ENCODE measurements at regions not wholly inside any gene's neighbourhood (a gene's known extent, or its start where the extent isn't known, plus 50 kb on each side); places are given as distances from the start of the nearest gene placed in this dataset.

DNA sequence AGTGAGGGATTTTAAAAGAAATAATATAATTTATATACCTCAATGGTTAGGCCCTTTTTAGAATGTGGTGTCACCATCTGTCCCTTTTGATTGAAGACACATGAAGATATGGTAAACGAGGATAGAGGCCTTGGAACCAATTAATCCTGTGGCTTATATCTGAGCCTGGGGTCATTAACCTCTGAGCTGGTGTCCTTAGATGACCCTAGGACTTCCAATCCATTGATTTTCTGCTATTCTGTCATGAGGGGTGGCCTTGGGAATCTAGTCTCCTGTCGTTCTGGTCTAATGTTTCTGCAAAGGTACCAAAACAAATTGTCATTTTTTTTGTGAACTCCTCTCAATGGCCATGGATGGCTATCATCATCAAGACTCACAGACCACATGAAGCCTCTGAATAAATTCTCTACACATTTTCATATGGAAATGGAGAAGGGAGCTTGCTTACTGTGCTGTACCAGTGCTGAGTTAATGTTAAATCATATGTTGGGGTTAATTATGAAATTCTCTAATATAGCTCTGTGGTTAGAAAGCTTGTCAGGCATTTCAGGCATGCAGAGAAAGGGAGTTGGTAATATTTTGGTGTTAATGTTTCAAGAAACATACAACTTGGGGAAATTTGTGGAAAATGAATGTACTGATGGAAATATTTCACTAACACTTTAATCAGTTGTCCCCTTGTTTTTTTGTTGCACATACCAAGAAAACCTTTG is 204.2 kb upstream of the IL15 start:
- no peak for TF ChIP-seq FOXJ3 (CRISPR knock-in tag; IDR thresholded peaks at IDR 0.05; ENCODE audit: borderline replicate concordance)
- TF ChIP-seq IRF2 (CRISPR knock-in tag; IDR thresholded peaks at IDR 0.05; ENCODE audit: borderline replicate concordance, low read depth) = no peak
- TF ChIP-seq TEAD4 (CRISPR knock-in tag; IDR thresholded peaks at IDR 0.05) = no peak
- TF ChIP-seq, protein P1, sequence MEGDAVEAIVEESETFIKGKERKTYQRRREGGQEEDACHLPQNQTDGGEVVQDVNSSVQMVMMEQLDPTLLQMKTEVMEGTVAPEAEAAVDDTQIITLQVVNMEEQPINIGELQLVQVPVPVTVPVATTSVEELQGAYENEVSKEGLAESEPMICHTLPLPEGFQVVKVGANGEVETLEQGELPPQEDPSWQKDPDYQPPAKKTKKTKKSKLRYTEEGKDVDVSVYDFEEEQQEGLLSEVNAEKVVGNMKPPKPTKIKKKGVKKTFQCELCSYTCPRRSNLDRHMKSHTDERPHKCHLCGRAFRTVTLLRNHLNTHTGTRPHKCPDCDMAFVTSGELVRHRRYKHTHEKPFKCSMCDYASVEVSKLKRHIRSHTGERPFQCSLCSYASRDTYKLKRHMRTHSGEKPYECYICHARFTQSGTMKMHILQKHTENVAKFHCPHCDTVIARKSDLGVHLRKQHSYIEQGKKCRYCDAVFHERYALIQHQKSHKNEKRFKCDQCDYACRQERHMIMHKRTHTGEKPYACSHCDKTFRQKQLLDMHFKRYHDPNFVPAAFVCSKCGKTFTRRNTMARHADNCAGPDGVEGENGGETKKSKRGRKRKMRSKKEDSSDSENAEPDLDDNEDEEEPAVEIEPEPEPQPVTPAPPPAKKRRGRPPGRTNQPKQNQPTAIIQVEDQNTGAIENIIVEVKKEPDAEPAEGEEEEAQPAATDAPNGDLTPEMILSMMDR (IDR thresholded peaks at IDR 0.05) = no peak
- no peak for TF ChIP-seq MXD4 (CRISPR knock-in tag; IDR thresholded peaks at IDR 0.05; ENCODE audit: borderline replicate concordance)
- TF ChIP-seq, protein P2, sequence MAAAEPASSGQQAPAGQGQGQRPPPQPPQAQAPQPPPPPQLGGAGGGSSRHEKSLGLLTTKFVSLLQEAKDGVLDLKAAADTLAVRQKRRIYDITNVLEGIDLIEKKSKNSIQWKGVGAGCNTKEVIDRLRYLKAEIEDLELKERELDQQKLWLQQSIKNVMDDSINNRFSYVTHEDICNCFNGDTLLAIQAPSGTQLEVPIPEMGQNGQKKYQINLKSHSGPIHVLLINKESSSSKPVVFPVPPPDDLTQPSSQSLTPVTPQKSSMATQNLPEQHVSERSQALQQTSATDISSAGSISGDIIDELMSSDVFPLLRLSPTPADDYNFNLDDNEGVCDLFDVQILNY (CRISPR knock-in tag; IDR thresholded peaks at IDR 0.05) = no peak
- TF ChIP-seq, protein P3, sequence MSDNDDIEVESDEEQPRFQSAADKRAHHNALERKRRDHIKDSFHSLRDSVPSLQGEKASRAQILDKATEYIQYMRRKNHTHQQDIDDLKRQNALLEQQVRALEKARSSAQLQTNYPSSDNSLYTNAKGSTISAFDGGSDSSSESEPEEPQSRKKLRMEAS (CRISPR knock-in tag; IDR thresholded peaks at IDR 0.05) = no peak

Measured in WTC11 (cell line).